GM18499 (cell line): ENCODE measurements at regions not wholly inside any gene's neighbourhood (a gene's known extent, or its start where the extent isn't known, plus 50 kb on each side); places are given as distances from the start of the nearest gene placed in this dataset.

Source experiments
- ATAC-seq: cut with Tn5 transposase; IDR thresholded peaks from one replicate; pipeline ENCODE4 v1.9.1; 2021; ENCODE audit warnings: moderate number of reproducible peaks; ENCODE audit not compliant: insufficient read depth, unreplicated experiment

DNA sequence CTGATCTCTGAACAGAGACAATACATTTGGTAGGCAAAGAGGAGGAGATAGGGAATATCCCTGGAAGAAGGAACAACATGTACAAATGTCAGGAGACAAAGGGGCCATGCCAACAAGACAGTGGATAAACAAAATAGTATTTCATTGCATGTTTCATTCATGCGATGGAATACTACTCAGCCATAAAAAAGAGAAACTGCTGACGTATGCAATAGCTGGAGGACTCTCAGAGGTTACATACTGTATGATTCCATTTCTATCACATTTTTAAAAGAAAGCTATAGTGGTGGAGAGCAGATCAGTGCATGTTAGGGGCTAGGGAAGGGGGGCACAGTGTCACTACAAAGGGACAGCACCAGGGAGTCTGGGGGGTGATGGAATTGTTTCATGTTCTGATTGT lies 572.9 kb upstream of the CADM1 start:
- ATAC-seq = no peak

GRCh38 chr11:116073854-116074837 lies 569.9 kb upstream of the CADM1 start:
- ATAC-seq = no peak

GRCh38 chr11:116072601-116073410 lies 568.6 kb upstream of the CADM1 start:
- no peak for ATAC-seq

DNA sequence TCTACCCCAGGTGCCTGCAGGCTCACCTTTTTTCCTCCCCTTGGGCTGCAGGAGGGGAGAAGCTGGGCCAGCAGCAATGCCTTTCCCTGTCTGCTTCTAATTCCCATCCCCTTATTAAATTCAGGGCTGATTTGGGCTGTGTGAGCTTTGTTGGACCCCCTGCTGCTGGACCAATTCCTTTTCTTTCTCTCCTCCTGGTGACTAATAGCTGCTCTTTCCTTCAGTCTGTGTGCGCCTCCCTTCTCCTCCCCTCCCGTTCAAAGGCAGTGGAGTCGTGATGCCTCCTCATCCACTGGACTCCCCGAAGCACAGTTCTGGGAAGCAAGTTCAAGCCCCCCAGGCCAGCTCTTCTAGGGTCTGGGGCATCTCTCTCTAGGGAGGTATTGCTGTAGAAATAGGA lies 567.9 kb upstream of the CADM1 start:
- no peak for ATAC-seq

- ATAC-seq = no peak
Observed at GRCh38 chr11:116071241-116071640, 567.0 kb upstream of the CADM1 start.

DNA sequence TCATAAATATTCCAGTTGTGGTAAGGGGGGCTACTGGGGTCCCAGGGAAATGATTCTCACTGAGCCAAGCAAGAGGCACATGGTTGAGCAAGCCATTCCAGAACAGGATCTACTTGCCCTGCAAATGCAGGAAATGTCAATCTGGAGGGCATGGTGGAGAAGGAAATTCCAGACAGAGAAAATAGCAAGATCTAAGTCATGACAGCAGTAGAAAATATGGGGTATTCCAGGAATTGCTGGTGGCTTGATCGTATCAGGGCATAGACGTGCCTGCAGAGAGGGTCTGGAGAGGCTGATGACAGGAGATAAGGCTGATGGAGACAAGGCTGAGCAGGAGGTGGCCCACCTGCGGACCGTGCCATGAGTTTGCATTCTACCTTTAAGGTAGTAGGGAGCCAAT lies 566.3 kb upstream of the CADM1 start:
- ATAC-seq = no peak

DNA sequence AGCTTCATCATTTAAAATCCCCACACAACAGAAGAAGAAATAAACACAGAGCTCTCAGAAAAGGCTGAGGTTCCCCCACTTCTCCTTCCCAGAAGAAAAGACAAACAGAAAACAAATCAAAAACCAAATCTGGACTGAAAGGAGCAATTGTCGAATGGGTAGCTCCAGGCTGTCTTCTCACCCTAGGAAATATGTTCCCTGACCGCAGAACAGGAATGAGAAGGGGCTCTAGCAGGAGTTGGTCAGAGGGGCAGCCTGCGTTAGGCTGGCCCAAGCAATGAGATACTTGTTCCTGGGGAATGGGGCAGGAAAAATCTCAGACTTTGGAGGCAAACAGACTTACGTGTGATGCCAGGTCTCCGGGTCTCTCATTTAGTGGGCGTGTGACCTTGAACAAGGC lies 562.6 kb upstream of the CADM1 start:
- no peak for ATAC-seq

DNA sequence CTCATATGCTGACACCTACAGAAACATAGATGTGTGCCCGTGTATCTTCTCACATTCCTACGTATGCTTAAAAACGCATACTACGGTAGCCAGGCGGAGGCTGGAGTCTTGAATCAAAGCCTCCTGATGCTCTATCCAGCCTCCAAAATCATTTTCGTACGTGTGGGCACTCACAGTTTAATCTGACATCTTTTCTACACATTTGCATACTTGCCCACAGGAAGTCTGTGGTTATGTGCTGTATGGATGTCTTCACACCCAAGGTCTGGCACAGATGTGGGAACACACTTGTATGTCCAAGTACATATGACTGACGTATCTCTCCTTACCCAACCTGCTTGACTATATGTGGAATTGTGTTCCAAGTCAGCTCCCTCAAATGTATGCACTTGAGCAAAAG lies 561.8 kb upstream of the CADM1 start:
- ATAC-seq = no peak

GRCh38 chr11:116065191-116065895 lies 561.1 kb upstream of the CADM1 start:
- ATAC-seq = no peak

- no peak for ATAC-seq
Observed at GRCh38 chr11:116062490-116063171, 558.4 kb upstream of the CADM1 start.

DNA sequence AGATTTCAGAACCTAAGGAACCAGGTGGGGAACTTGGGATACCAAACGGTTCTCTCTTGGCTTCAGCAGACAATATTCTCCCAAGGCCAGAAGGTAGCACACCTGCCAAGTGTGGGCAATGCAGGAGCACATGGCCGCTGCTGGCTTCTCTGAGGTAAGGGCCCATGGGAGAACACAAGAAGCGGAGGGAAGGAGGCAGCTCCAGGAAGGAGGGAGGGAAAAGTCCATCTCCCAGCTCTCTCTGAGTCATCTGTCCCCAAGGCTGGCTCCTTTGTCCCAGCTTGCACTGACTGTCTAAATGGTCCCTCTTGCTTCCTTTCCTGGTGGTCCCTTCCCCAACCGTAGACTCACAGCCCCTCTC lies 557.9 kb upstream of the CADM1 start:
- no peak for ATAC-seq

GRCh38 chr11:116061322-116061721 lies 557.1 kb upstream of the CADM1 start:
- ATAC-seq = no peak

GRCh38 chr11:116059919-116060318 lies 555.7 kb upstream of the CADM1 start:
- no peak for ATAC-seq

DNA sequence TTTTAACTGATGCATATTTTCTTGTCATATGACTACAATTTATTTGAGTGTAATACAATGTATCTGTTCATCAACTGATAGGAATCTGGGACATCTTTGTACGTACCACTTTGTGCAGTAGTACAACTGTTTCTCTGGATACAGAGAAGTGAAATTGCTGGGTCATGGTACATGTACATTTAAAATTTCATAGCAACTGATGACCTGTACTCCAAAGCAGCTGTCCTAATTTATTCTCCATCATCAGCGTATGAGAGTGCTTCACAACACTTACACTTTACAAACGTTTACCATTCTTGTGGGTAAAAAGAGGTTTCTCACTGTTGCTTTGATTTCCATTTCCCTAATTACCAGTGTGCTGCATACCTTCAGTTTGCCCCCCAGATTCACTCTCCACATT lies 552.8 kb upstream of the CADM1 start:
- no peak for ATAC-seq

DNA sequence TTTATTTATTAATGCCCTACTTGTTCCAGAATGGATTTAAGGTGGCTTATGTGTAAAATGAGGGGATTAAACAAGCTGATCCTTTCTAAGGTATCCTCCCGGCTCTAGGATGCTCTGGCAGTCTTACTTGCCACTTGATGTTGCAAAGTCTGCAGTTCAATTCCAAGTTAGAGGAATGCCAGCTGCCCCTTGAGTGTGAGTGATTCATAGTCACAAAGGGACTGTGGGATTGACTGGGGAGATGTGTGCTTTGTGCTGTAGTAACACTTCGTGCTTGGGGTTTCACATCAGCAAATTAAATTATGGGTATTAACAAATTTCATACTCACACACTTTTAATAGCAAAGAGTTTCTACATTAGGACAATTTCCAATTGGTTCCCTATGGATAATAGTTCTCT lies 550.8 kb upstream of the CADM1 start:
- no peak for ATAC-seq

DNA sequence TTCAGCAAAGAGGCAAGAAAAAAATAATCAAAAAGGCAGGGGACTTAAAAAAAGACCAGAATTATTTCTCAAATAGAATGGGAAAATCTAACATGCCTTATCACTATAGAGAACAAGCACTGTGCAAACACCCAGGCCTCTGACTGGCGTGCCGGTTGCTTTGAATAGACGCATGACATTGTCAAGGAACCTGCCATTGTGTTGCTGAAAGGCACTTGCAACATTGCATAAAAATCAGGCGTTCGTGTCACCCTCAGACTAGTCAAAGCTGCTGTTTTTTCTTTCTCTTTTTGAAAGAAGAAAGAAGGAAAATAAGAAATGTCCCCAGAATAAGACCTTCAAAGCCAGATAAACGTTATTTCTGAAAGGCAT lies 549.3 kb upstream of the CADM1 start:
- ATAC-seq = no peak

DNA sequence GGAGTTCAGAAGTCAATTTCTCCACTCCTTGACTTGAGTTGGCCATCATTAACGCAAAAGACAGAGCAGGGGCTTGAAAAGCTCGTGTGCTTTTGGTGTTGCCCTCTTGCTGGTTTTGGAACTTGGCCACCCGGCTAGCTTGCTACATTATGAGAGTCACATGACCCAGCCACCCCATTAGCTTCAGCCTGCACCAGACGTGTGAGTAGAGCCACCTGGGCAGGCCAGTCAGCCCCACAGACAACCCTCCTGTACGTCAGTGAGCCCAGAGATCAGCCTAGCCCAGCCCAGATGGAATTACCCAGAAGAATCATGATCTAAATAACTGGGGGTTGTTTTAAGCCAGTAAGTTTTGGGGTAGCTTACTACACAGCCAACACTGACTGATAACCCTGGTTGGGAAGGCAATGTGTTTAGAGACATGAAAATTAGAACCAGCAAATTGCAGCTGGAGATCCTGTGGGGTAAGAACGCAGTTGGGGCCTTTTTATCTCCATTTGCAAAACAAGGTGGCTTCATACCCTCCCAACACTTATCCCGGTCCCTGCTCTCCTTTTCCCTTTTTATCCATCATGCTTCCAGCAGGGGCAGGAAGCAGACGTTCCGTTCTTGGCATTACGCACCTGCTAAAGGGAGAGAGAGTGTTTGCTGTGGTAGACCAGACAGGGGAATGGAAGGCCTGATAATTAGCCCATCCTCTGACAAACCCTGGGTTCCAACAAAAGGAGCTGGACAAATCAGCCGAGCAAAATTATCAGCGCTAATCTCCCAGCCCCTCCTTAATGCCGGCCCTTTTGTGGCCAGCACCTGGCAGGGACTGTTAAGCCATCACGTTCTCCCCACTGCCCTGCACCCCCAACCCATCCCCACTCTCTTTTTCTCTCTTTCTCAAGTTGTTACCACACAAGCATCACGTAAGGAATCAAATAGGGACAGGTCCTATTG lies 548.7 kb upstream of the CADM1 start:
- no peak for ATAC-seq

- ATAC-seq = no peak
Observed at GRCh38 chr11:116051494-116051893, 547.3 kb upstream of the CADM1 start.

- ATAC-seq = no peak
Observed at GRCh38 chr11:116049383-116049782, 545.2 kb upstream of the CADM1 start.
